ENCODE measurements at regions not wholly inside any gene's neighbourhood (a gene's known extent, or its start where the extent isn't known, plus 50 kb on each side); places are given as distances from the start of the nearest gene placed in this dataset.
A peak's percentile ranks its signal among the peaks of the same experiment; 100 is the strongest.

DNA sequence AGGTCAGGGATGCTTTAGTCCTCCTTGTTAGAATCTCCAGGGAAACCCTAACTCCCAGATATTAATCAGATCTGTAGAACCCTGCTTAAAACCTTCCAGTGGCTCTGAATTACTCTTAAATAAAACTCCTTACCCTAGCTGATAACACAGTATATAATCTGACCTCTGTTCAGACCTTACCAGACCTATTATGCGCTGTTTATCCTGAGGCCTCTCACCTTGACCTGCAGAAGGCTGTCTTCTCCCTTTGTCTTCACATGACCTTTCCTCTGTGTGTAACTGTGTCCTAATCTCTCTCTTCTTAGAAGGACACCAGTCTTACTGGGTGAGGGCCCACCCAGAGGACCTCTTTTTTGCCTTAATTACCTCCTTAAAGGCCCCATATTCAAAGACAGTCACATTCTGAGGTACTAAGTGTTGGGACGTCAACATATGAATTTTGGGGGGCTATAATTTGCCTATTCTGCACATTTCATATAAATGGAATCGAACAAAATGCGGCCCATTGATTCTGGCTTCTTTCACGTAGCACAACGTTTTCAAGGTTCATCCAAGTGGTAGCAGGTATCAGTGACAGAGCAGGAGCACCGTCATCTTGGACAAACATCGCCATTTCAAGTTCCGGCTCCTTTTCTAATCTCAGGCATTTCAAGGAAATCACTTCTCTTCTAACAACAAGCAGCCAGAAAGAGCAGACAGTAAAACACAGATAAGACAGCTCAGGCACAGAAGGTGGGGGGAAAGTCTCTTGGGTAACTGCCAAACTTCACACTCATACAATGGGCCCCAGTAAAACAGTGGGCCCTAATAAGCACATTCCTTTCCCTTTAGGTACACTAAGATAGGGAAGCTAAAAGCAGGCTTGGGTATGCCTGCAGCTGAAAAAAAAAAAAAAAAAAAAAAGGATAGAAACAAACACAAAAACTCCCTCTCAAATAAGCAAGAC lies 200.2 kb upstream of the NUDT4 start:
- no peak for DNase-seq (ENCODE audit: low spot score)

DNA sequence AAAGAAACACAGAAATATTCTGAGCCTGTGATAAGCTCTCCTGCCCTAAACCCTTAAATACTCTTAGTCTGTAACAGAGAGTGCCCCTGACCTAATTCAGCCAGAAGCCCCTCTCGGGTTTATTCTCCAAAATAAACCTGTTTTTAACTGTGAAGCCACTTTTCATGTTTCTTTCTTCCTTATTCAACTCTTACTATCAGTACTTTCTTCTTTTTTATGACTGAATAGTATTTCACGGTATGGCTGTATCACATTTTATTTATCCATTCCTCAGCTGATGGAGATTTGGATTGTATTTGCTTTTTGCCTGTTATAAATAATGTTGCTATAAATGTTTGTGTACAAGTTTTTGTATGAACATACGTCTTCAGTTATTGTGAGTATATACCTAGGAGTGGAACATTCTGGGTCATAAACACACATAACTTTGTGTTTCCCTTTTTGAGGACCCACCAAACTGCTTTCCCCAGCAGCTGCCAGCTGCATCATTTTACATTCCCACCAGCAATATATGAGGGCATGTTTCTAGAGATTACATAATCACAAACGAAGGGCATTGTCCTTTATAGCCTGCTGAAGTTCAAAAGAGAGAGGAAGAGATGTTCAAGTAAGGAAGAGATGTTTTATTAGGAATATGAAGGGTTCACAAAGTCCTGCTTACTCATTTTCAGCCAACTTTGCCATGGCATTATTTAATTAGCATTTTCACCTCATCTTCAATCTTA lies 199.4 kb upstream of the NUDT4 start:
- DNase-seq (ENCODE audit: low spot score) = no peak

DNA sequence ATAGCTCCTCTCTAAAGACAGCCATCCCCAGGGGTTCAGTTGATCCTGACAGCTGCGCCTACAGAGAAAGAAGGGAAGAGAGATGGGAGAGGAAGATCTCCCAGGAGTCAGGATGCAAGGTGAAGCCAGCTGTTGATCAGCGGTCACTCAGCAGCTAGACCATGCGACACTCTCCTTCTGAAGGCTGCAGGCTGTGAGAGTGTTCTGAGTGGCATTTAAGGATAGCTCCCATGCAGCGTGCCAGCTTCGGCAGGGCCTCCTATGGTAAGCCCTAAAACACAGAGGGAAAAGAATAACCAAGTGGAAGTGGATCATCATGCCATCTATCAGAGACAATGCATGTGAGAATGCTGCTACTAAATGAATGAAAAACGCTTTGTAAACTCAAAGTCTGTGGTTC lies 197.9 kb upstream of the NUDT4 start:
- DNase-seq (ENCODE audit: low spot score) = no peak

DNA sequence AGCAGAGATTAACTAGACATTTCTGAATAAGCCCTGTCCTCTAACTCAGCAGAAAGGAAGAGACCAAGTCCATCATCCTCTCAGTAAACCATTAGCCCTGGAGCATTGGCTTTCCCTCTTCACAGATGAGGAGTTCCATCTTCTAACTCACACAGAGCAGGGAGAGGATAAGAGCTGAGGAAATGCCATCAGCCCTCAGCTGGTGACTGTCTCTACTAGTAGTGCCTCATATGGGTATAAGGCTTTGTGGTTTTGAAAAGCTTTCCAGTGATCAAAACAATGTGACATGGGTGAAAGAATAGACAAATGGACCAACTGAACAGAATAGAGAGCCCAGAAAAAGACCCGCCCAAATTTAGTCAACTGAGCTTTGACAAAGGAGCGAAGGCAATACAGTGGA lies 197.2 kb upstream of the NUDT4 start:
- no peak for DNase-seq (ENCODE audit: low spot score)

DNA sequence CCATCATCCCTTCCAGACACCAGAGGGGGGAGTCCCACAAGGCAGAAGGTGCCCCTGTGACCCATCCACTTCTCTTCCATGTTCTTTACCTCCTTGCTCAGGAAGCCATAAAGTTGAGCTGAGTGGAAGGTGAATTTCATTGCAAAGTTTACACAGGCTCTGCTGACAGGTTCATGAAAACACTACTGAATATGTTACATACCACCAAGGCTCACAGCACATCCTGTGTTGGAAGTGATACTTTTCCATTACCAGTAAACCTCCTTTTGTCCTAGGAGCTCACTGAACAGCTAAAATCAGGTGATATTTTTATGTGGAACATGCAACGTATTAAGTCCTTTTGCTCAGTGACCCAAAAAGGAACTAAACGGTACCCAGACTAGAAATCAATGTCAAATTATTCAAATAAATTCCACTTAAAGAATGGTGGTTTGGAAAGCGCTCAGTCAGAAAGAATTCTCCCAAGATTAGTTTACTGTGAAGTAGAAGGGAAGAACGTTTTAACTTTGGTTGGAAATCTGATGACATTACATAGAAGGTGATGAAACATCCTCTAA lies 196.2 kb upstream of the NUDT4 start:
- no peak for DNase-seq (ENCODE audit: low spot score)

DNA sequence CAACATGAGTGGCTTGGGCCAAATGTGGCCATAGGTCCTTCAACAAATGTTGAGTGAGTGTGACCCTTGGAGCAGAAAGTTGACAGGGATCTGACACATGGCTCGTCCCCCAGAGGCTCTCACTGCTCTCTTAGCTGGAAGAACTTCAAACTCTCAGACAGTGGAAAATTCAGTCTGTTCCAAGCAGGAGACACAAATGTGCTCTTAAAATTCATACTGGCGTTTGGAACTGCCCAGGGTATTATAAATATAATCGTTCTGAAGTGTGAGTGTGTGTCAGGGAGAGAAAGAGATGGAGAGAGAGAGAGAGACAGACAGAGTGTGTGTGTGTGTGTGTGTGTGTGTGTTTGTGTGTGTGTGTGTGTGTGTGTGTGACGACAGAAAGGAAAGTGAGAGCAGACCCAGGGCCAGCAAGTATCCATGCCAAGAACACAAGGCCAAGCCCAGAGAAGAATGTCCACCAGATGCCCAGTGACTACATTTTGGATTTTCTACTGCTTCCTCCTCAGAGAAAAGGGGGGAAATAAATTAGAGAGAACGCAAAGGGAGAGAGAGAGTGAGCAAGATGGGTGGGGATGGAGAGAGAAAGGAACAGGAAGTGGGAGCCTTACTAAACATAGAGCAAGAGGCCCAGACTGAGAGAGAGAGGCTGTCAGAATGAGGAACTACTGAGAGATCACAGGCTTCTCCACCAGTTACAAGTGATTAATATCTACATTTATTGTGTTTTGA lies 193.6 kb upstream of the NUDT4 start:
- DNase-seq (ENCODE audit: low spot score) = peak; percentile 38

DNA sequence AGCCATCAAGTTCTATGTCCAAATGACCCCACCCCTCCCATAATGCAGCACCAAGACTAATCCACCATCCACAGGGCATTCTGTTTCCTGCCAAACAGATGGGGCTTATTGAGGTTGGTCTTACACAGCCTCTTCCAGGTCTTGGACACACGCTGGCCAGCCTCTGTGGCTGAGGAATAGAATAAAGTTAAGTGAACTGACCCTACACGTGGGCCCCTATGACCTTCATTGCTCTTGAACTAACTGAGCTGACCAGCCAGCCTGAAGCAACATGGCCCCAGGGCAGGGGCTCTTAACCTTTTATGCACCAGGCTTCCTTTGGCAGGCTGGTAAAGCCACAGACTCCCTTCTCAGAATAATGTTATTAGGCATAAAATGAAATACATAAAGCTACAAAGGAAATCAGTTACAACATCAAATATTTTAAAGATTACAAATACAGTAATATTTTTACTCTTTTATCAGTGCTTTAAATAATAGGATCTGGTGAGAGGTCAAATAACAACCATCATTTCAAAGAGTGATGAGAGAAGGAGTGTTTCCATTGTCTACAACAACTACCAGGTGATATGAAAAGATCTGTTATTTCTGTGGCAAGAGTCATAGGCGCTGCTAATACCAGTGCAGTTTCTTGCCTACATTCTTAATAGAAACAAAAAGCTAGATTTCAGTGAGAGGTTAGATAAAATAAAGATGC lies 192.9 kb upstream of the NUDT4 start:
- DNase-seq (ENCODE audit: low spot score) = no peak

DNA sequence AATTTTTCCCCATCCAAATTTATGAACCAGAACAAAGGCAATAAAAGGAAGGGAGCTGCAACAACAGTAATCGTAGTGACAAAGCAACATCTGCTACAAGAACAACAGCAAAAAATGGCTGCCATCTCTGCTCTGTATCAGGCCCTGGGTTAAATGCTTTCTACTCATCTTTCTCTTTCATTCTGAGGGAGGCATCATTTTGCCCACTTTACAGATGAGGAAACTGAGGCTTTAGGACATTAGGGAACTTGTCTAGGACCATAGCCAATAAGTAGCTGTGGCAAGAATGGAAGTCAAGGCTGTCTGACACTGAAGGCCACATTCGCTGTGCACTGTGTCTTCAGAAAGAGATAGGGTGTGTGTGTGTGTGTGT lies 192.4 kb upstream of the NUDT4 start:
- no peak for DNase-seq (ENCODE audit: low spot score)

DNA sequence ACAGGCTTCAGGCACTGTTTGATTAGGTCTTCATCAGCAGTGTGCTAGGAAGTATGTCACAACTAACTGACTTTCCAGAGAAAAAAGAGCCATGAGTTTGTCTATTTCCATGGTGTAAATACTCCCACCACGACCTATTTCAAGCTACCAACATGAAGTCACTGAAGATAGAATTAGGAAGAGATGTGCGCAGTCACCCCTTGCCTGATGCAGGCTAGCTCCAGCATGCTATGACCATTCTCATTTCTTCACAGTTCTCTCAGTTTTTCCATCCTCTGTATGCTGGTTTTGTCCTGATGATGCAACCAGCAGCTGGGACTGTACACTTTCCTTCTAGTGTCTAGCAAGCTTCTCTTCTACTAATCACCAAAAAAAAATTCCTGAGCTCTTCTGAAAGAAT lies 191.6 kb upstream of the NUDT4 start:
- no peak for DNase-seq (ENCODE audit: low spot score)

DNA sequence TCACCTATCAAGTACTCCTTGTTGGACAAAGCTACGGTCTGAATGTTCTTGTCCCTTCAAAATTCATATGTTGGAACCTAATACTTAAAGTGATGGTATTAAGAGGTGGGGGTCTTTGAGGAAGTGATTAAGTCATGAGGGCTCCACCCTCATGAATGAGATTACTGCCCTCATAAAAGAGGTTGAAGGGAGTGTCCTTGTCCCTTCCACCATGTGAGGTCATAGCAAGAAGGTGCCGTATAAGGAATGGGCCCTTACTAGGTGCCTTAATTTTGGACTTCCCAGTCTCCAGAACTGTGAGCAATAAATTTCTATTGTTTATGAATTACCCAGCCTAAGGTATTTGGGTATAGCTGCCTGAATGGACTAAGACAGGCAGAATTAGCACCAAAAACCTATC lies 191.1 kb upstream of the NUDT4 start:
- no peak for DNase-seq (ENCODE audit: low spot score)

DNA sequence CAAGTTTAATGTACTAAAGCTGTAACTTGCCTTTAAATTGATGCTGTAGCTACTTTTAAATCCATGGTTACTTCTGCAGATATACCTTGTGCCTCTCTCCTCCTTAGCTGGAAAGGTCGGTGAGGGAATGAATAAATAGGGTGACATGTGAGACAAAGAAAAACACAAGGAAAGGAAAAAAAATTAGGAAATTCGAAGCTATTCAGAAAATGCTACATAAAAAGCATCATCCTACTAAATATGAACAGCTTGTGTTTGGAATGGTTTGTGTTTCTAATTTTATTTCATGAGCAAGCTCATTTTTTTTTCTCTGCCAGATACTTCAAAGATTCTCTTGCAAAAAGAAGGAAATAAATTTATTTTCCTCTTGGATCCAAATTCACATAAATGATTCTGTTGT lies 186.3 kb upstream of the NUDT4 start:
- no peak for DNase-seq (ENCODE audit: low spot score)

DNA sequence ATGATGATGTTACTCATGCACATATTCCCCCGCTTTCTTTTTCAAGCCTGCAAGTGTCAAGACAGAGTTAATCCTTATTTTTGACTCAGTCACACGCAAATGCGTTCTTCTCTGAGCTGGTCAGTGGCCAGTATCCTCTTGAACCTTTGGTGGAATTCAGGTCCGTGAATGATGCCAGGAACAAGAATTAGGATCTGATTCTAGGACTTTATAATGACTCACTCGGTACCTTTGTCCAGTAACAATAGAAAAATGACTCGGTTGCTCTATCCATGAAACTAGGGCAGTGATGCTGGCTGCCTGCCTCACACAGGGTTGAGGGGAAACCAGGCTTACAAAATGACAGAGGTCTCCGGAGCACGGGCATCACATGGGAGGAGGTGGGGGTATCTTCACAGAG lies 185.8 kb upstream of the NUDT4 start:
- no peak for DNase-seq (ENCODE audit: low spot score)

DNA sequence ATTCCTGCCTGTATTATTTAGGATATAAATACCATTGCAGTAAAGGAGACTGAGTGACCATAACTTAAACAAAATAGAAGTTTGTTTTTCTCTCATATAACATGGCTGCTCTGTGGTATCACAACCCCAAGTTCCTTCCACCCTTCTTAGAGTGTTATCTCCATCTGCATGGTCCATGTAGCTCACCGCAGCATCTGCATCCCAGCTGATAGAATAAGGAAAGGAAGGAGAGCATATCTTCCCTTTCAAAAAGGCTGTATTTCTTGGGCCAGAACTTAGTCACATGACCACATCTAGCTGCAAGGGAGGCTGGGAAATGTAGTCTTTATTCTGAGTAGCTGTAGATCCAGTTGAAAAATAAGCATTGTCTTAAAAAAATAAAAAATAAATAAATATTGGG lies 184.8 kb upstream of the NUDT4 start:
- DNase-seq (ENCODE audit: low spot score) = no peak

DNA sequence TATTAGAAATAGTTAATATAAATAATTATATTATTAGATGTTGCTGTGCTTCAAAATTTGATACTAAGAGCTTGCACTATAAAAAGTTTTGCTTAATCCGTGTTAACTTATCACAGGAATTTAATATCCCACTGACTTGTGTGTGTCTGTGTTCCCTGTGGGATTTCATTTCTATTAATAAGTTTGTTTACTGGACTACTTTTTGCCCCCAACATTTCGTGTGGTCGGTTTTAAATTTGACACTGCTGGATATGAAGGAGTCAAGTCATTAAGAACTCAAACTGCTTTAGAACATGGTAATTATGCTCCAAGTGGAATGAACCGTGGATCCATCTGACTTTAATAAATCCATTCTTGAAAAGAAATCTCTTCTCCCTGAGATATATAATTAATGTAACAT lies 182.2 kb upstream of the NUDT4 start:
- DNase-seq (ENCODE audit: low spot score) = no peak

DNA sequence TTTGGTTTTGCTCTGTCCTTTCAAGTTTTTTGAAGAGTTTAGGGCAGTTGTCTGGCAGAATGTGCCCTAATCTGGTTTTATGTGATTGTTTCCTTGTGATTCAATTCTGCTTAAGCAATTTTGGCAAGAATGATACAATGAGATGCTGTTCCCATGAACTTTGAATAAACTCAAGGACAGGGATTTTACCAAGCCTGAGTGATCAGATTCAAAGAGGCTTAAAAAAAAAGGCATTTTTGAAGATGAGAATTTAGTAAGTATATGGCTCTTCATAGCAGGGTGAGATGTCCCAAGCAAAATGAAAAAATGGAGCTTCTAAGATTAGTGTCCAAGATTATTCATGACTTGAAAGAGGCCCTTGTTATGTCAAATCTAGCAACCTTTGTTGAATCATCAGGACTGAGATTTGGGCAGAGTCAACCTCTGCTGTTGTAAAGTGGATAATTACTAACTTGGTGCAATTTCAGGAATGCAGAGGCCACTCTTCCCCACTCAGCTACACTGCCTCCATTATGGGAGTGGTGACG lies 180.6 kb upstream of the NUDT4 start:
- no peak for DNase-seq (ENCODE audit: low spot score)

DNA sequence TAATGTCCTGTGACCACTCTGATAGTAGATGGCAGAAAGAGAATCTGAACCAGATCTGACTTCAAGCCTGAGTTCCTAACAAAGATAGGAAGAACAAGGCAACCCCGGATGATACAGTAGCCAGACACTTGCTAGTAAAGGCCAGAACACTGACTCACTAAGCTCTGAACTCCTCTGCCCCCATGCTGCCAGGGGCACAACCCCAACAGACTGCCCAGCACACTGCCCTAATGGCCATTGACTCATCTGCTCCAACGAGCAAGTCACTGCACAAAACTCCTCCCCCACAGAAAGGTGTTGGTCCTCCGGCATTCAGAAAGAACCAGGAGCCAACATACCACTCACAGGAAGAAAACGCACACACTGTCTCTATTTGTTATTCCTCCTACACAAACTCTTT lies 179.6 kb upstream of the NUDT4 start:
- no peak for DNase-seq (ENCODE audit: low spot score)

DNA sequence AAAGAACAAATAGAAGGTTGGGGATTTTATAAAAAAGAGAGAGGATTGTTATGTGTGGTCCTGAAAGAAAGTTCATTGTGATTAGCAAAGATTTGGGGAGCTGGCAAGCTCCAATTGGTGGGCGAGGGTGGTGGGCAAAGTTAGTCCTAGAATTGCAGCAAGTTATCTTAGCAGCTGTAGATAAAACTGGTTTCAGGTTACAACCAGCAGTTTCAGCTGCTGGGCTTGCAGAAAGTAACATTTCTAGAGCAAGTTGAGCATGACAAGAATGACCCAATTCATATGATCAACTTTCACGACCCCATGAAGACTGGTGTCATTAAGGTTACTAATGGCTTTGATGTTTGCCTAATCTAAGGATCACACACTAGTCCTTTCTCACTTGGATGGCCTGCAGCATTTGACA lies 177.9 kb upstream of the NUDT4 start:
- no peak for DNase-seq (ENCODE audit: low spot score)

DNA sequence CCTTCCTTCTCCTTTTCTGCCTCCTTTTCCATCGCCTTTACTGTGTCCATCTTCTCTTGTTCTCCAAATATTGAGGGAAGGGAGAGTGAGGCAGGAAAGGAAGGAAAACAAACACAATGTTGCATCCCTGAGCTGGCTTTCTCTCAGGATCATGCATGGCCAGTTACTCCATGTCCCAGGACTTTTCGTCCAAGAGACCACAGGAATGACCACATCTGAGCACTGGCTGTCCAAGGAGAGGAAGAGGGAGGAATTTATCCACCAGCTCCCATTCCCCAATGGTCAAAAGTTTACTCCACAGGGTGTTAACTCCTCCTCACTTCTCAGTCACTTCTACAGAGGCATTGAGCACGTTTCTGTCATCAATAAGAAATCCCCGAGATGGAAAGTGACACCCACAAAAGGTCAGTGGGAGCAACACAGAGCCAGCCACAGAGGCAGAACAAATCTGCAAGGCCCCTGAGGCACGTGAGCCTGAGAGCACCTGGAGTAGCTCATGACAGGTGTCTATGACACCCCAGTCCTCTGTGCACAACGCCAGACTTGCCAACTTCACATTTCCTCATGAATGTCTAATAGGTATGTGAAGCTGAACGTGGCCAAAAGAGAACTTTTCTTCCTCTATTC lies 177.3 kb upstream of the NUDT4 start:
- DNase-seq (ENCODE audit: low spot score) = no peak

DNA sequence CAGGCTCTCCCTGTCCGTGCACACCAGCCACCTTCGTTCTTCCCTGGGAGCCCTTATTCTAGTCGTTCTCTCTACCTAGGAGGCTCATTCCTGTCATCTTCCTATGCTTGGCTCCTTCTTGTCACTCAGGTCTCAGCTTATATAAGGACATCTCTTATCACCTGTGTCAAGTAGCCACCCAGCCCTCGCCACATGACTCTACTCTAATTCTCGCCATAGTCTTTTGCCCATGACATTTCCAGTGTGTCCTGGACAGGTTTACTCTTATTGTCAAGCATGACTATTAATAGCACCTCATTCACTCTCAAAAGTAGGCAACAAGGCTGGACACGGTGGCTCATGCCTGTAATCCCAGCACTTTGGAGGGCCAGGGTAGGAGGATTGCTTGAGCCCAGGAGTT lies 175.7 kb upstream of the NUDT4 start:
- DNase-seq (ENCODE audit: low spot score) = no peak

DNA sequence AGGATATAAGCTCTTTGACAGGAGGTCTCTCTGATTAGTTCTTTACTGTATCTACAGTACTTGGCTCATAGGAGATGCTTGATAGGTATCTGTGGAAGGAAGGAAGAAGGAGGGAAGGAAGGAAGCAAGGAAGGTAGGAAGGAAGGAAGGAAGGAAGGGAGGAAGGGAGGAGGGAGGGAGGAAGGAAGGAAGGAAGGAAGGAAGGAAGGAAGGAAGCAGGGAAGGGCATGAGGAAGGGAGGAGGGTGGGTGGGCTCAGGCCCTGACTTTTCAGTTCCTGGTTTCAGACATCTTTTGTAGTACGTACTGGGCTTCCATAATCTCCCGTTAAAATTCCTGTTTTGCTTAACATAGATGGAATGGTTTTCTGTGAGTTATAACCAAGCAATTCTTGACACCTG lies 175.0 kb upstream of the NUDT4 start:
- no peak for DNase-seq (ENCODE audit: low spot score)

DNA sequence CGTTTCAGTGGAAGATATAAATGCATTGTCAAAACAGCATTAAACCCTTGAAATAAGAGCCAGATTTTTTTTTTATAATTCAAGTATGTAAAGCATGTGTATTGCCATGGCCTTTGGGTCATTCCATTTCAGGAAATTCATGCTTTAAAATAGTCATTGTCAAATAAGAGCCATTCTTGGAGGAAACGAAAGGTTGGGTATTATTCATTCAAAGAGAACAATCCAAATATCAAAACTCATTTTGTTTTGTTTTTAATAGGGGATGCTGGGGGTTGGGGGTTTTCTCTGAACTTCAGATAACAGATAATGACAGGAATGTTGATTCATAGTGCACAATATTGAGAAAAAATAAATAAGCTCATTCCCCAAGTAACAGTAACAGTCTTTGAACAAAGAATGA lies 174.4 kb upstream of the NUDT4 start:
- no peak for DNase-seq (ENCODE audit: low spot score)
